ENCODE measurements at regions not wholly inside any gene's neighbourhood (a gene's known extent, or its start where the extent isn't known, plus 50 kb on each side); places are given as distances from the start of the nearest gene placed in this dataset.

DNA sequence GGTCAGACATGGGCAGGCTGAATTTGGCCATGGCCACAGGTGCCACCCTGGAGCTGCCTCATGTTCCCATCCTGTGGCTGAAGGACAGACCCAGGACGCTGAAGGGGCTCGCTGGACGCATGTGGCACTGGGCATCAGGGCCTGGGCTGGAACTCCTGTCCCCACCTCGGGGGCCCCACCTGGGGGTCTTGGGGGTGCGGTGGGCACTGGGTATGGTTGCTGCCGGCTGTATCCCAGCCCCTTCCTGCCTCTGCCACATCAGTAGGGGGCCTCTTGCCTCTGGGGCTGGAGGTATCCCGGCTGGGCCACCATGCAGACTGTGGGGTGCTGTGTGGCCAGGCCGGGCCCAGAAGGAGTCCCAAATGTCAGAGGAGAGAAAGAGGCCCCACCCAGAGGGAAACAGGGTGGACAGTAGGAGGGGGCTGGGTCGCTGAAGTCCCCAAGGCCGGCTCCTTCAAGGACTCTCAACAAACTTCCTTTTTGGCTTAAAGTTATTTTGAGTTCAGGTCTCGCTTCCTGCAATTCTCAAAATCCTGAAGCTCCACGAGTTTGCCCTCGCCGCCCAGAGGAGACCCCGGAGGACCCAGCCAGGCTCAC lies 78.7 kb downstream of the SIK1 start:
- no peak for DNase-seq

GRCh38 chr21:43347461-43348169 lies 79.3 kb downstream of the SIK1 start:
- DNase-seq: no peak

DNA sequence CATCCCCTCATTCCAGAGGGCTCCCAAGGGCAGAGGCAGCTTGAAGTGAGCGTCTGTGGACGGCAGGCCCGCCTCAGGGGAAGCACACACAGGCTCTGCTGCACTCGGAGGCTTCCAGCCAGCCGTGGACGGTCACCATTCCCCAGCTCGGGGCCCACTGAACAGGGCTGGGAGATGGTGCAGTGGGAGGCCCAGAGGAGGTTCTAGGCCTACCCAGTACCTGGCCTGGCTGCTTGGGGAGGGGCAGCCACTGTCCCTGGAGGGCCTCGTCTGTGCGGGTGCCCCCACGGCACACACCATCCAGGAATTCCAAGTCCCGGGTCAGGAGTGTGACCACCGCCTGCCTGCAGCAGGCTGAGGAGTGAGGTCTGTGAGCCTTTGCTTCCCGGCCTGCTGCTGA lies 80.4 kb downstream of the SIK1 start:
- no peak for DNase-seq

- no peak for DNase-seq
Observed at GRCh38 chr21:43345746-43346409, 81.1 kb downstream of the SIK1 start.

DNA sequence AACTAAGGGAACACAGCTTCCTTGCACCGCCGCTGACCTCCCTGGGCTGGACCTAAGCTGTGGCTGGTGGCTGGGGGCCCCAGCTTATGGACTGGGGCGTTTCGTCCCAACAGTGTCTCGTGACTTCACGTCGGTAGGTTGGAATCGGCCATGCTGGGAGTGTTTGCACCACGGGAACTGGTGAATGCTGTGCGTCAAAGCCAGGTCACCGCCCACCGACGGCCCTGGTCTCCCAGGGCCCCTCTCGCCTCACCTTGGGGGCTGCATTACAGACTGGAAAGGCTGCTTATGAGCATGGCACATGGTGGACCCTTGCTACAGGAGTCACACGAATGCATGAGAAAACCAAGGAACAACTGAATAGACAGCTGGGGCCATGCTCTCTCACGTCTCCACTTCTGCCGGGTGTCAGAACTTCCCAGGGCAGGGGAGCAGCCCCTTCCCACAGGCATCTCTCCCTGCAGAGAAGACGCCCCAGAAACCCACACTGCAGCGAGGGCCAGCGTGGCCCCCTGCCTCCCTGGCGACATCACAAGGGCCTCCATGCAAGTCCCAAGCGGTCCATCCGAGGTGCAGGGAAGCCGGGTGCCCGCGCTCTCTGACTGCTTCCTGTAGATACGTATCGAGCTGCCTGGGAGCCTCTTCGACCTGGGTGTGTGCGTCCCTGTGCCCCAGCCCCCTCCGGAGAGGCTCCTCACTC lies 81.7 kb downstream of the SIK1 start:
- no peak for DNase-seq

- DNase-seq: peak; percentile 64
Observed at GRCh38 chr21:43343992-43344886, 82.7 kb downstream of the SIK1 start.

DNA sequence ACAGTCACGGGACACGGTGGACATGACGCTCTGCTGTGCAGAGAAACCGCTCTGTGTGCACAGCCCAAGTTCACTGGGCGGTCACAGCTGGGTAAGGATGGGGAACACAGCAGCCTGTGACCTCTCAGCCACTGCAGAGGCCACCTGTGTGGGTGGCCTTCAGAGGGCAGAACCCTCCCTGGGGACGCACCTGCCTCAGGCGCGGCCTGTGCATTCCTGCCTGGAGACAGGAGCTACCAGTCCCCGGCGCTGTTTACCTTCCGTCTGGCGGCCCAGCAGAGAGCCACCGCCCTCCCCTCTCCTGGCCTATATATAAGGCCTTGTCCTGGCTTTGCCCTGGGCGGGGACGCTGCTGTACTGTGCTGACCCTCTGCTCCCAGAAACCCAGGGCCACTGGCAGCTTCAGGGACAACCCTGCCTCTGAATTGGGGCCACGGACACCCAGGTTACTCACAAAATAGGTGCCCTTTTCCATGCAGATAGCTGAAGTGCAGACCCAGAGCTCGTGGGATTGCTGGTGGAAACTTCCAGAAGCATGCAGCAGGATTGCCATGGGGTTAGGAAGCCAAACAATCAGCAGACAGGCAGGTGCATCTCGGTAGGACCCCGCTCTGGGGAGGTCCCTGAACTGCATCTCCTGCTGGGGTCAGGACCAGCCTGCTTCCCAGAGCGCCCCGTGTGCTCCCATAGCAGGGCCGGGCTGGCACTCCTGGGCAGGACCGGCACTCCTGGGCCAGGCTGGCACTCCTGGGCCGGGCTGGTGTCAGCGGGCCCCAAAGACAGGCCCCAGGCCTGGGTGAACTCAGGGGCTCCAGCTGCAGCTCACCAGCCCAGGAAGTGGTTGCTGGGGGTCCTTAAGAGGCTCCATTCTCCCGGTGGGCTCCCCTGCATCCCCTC lies 83.6 kb downstream of the SIK1 start:
- DNase-seq: peak; percentile 95

- DNase-seq: no peak
Observed at GRCh38 chr21:43342301-43342881, 84.5 kb downstream of the SIK1 start.

GRCh38 chr21:43341378-43342161 lies 85.4 kb downstream of the SIK1 start:
- DNase-seq: no peak

DNA sequence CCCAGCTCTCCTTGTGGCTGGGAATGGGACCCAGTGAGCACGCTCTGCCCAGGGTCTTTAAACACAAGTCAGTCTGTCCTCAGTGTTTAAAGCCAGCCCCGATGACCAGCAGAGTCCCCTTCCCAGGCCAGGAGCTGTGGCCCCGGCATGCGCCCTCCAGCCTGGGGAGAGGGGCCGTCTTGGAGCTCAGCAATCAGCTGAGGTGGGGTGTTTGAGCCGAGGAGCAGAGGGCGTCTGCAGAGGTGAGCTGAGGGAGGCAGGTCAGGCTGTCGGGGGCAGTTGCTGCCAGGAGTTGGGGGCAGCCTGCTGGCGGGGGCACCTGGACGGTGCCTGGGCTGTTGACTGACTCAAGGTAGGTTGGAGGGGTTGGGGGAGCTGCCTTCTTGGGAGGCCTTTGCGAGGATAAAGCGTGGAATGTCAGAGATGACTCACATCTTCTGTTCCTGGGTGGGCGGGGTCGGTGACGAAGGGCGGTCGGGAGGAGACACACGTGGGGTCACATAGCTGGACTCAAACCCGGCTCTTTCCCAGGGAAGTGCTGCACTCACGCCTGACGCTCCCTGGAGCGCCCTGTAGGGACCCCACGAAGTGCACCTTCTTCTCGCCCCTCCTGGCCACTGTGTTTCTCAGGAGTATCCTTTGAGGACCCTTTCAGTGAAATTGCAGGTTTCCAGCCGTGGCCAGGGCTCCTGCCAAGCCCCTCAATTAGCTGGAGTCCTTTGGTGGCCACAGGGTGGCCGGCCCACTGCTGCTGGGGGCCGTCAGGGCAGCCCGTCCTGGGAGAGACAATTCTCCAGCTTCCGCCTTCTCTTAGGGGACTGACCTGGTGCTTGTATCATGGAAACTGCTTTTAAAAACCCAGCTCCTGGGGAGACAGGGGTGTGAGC lies 86.2 kb downstream of the SIK1 start:
- peak; percentile 23 for DNase-seq

DNA sequence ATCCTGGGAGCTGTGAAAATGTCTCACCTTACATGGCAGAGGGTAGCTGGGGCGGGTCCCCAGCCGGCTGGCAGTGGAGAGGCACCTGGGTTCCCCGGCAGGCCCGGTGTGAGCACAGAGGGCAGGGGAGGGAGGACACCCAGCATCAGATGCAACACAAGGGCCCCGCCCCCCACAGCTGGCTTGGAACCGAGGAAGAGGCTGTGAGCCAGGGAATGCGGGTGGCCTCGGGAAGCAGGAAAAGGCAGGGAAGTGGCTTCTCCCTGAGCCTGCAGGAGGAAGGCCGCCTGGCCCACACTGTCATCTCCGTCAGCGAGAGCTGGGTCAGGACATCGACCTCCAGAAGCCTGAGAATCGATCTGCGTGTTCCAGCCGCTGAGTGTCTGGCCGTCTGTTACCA lies 87.3 kb downstream of the SIK1 start:
- DNase-seq: no peak

DNA sequence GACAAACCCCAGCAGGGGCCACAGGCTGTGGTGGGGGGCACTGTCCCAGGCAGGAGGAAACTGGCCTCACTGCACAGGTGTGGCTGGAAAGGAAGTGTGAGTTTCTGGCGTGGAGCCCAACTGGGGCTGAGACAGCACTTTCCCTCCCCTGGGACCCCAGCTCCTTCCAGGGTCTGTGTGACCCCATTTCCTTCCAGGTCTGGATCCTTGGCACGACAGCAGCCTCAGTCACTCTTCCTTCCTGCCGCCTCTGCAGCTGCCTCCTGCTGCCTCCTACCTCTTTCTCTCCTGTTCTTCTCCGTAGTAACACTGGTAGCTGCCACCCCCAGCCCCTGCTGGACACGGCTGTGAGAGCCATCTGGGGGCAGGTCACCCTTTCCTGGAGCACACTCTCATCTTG lies 88.0 kb downstream of the SIK1 start:
- DNase-seq: no peak

DNA sequence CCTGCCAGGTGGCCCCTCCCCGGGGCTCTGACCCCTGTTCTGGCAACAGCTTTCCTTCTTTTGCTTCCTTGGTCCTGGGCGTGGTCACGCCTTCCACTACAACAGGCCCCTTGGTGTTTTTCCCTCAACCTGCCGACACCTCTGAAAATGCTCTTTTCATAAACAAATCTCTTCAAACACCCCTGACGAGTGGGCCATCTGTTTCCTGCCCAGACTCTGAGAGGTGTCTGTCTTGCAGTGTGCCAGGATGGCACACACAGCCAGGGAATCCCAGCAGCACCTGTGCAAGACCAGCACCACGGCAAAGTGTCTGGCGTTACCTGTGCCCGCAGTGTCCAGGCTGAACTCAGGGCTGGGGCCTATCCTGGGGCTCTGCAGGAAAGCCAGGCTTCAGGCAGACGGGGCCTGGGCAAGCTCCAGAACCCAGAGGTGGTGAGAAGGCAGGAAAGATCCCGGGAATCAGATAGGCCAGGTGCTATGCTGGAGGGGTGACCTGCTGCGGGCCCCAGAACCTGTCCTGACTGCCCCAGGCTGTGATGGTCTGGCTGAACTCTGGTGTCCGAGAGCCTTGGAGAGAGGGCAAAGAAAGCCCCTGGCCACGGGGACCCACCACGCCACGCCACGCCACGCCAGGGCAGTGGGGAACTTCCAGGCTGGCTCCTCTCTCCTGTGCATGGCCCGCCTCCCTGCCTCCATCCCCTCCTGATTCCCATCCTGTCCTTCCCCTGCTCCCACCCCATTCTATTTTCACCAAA lies 88.9 kb downstream of the SIK1 start:
- DNase-seq: peak; percentile 62

GRCh38 chr21:43335119-43335518 lies 91.8 kb downstream of the SIK1 start:
- no peak for DNase-seq

DNA sequence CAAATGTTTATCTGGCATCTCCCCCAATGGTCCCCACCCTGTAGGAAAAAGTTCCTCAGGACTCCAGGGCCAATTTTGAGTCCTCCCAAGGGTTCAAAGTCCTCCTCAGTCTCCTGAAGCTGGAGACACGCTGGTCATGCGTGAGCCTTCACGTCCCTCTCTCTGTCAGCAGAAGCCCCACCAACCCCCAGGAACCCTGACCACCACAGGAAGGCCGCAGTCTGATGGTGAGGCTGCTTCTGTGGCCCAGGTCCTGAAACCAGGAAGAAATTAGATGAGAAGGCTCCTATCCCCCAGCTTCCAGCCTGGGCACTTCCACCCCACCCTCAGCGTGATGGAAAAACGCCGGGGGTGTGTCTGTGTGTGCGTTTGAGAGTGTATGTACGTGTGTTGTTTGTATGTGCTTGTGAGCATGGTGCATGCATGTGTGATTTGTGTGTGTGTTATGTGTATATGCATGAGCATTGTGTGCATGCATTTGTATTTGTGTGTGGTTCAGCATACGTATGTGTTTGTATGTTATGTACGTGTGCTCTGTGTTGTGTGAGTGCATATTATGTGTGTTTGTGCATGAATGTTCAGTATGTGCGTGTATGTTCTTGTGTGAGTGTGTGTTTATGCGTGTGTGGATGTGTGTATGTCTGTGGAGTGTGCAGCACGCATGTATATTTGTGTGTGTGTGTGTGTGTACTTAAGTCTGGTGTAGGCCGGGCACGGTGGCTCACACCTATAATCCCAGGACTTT lies 92.5 kb downstream of the SIK1 start:
- DNase-seq: no peak

GRCh38 chr21:43333298-43334062 lies 93.5 kb downstream of the SIK1 start:
- DNase-seq: peak; percentile 84

DNA sequence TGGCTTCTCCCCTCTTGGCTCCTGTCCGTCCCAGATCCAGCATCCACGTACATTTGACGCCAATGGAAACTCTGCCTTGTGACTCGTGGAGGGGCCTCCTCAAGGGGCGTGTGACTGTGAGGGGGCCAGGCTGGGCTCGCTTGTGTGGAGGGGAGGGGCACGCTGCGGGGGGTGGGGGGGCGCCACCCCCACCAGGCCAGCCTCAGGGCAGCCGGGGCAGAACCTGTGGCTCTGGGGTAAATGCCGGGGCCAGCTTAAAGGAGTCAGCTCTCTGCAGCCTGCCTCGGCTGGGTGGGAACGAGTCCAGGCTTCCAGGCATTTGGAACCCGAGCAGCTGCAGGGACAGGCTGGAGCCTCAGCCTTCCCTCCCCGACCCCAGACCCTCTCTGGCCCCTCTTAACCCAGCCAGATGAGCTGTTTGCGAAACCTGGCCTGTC lies 94.1 kb downstream of the SIK1 start:
- DNase-seq: peak; percentile 62

Data from DMS53 (cell line).